Nephron progenitor cell (in vitro differentiated cells): ENCODE measurements at regions not wholly inside any gene's neighbourhood (a gene's known extent, or its start where the extent isn't known, plus 50 kb on each side); places are given as distances from the start of the nearest gene placed in this dataset.

ENCODE experiments used
- DNase-seq: peaks from one replicate; pipeline ENCODE4 v3.0.0; 2021
- H3K27ac Mint-ChIP-seq: 2 replicates; pipeline ENCODE4 v1.8.0; 2021; ENCODE audit warnings: mild to moderate bottlenecking, moderate library complexity, mixed read lengths
- H3K27me3 Mint-ChIP-seq: 2 replicates; pipeline ENCODE4 v1.8.0; 2021; ENCODE audit warnings: mild to moderate bottlenecking, low read depth, mixed read lengths; ENCODE audit not compliant: poor library complexity
- H3K36me3 Mint-ChIP-seq: 2 replicates; pipeline ENCODE4 v1.8.0; 2021; ENCODE audit warnings: low read depth, mixed read lengths
- H3K4me1 Mint-ChIP-seq: 2 replicates; pipeline ENCODE4 v1.8.0; 2021; ENCODE audit warnings: mixed read lengths
- H3K4me3 Mint-ChIP-seq: 2 replicates; pipeline ENCODE4 v1.8.0; 2021; ENCODE audit warnings: mild to moderate bottlenecking, moderate library complexity, mixed read lengths
- H3K9me3 Mint-ChIP-seq: 2 replicates; pipeline ENCODE4 v1.8.0; 2021; ENCODE audit warnings: mild to moderate bottlenecking, moderate library complexity, mixed read lengths
- CTCF ChIP-seq: fragments of 200-600 bp; sonication (generic); IDR thresholded peaks from 2 replicates; pipeline ENCODE4 v1.5.0; 2021; ENCODE audit warnings: antibody characterized with exemption

- no peak for TF ChIP-seq CTCF
- H3K4me3 Mint-ChIP-seq, result peak overlapping the region; percentile 76
- H3K27ac Mint-ChIP-seq, result peak overlapping the region; percentile 93
- peaks cover 4% of the 10 kb centered on the region for H3K27me3 Mint-ChIP-seq
- H3K36me3 Mint-ChIP-seq, result no peaks in the 10 kb centered on the region
- no peaks in the 10 kb centered on the region for H3K9me3 Mint-ChIP-seq
- H3K4me1 Mint-ChIP-seq, result peaks cover 87% of the 10 kb centered on the region
- no peak for DNase-seq
Measured at GRCh38 chr1:209428241-209428921, 155.1 kb upstream of the CAMK1G start.

GRCh38 chr1:209429611-209430010 is 153.9 kb upstream of the CAMK1G start:
- Mint-ChIP-seq H3K9me3 (no peaks in the 10 kb centered on the region), H3K27me3 (peaks cover 4% of the 10 kb centered on the region), H3K36me3 (no peaks in the 10 kb centered on the region), H3K4me1 (peaks cover 87% of the 10 kb centered on the region), H3K4me3 (no peak overlapping the region), H3K27ac (no peak overlapping the region)
- DNase-seq, result no peak
- no peak for TF ChIP-seq CTCF

GRCh38 chr1:209430107-209430506 is 153.4 kb upstream of the CAMK1G start:
- H3K36me3 Mint-ChIP-seq, result no peaks in the 10 kb centered on the region
- no peak overlapping the region for H3K4me3 Mint-ChIP-seq
- no peak for DNase-seq
- peaks cover 92% of the 10 kb centered on the region for H3K4me1 Mint-ChIP-seq
- no peaks in the 10 kb centered on the region for H3K9me3 Mint-ChIP-seq
- H3K27me3 Mint-ChIP-seq, result peaks cover 4% of the 10 kb centered on the region
- no peak for TF ChIP-seq CTCF
- H3K27ac Mint-ChIP-seq, result no peak overlapping the region

GRCh38 chr1:209430821-209431259 is 152.7 kb upstream of the CAMK1G start:
- Mint-ChIP-seq H3K9me3 (no peaks in the 10 kb centered on the region), H3K4me1 (peaks cover 92% of the 10 kb centered on the region), H3K4me3 (no peak overlapping the region), H3K36me3 (no peaks in the 10 kb centered on the region), H3K27ac (no peak overlapping the region), H3K27me3 (peaks cover 4% of the 10 kb centered on the region)
- no peak for TF ChIP-seq CTCF
- no peak for DNase-seq

GRCh38 chr1:209431402-209431801 is 152.1 kb upstream of the CAMK1G start:
- H3K4me1 Mint-ChIP-seq, result peaks cover 91% of the 10 kb centered on the region
- no peak for DNase-seq
- no peak for TF ChIP-seq CTCF
- H3K27me3 Mint-ChIP-seq, result peaks cover 4% of the 10 kb centered on the region
- H3K9me3 Mint-ChIP-seq, result no peaks in the 10 kb centered on the region
- H3K27ac Mint-ChIP-seq, result no peak overlapping the region
- no peaks in the 10 kb centered on the region for H3K36me3 Mint-ChIP-seq
- no peak overlapping the region for H3K4me3 Mint-ChIP-seq

GRCh38 chr1:209431813-209432442 is 151.6 kb upstream of the CAMK1G start:
- no peak for DNase-seq
- Mint-ChIP-seq H3K9me3 (no peaks in the 10 kb centered on the region), H3K36me3 (no peaks in the 10 kb centered on the region), H3K4me3 (no peak overlapping the region), H3K27me3 (peaks cover 3% of the 10 kb centered on the region), H3K27ac (peak overlapping the region; percentile 11), H3K4me1 (peaks cover 88% of the 10 kb centered on the region)
- no peak for TF ChIP-seq CTCF
